Occipital lobe (tissue), 1 donor: ENCODE measurements at regions not wholly inside any gene's neighbourhood (a gene's known extent, or its start where the extent isn't known, plus 50 kb on each side); places are given as distances from the start of the nearest gene placed in this dataset.

Experiments used
- DNase-seq: peaks from one replicate; lab custom pipeline; 2025; lab: John Stamatoyannopoulos, UW

GRCh38 chrX:4129626-4130025, 416.2 kb upstream of the PRKX start:
- DNase-seq = no peak

- DNase-seq = no peak
These were observed 405.4 kb upstream of the PRKX start for GRCh38 chrX:4118666-4119530.

GRCh38 chrX:4110964-4111363, 397.5 kb upstream of the PRKX start:
- no peak for DNase-seq

- no peak for DNase-seq
These were observed 381.5 kb upstream of the PRKX start for GRCh38 chrX:4094926-4095325.

GRCh38 chrX:4091046-4091760, 377.8 kb upstream of the PRKX start:
- DNase-seq = no peak

- DNase-seq = no peak
These were observed 346.4 kb upstream of the PRKX start for GRCh38 chrX:4059893-4060292.

GRCh38 chrX:4043951-4044350, 330.5 kb upstream of the PRKX start:
- DNase-seq = no peak

GRCh38 chrX:4035874-4036273, 322.4 kb upstream of the PRKX start:
- no peak for DNase-seq

- DNase-seq = no peak
These were observed 314.7 kb upstream of the PRKX start for GRCh38 chrX:4028151-4028550.

- DNase-seq = no peak
These were observed 291.8 kb upstream of the PRKX start for GRCh38 chrX:4005281-4005680.

- no peak for DNase-seq
These were observed 291.4 kb upstream of the PRKX start for GRCh38 chrX:4004822-4005221.

GRCh38 chrX:3994315-3994714, 280.9 kb upstream of the PRKX start:
- no peak for DNase-seq

GRCh38 chrX:3990569-3990968, 277.1 kb upstream of the PRKX start:
- no peak for DNase-seq

- peak; percentile 10 for DNase-seq
These were observed 258.8 kb upstream of the PRKX start for GRCh38 chrX:3972104-3972858.

GRCh38 chrX:3968749-3969148, 255.3 kb upstream of the PRKX start:
- no peak for DNase-seq

GRCh38 chrX:3963980-3964379, 250.5 kb upstream of the PRKX start:
- no peak for DNase-seq

- no peak for DNase-seq
These were observed 249.3 kb upstream of the PRKX start for GRCh38 chrX:3962511-3963311.

- DNase-seq = no peak
These were observed 247.5 kb upstream of the PRKX start for GRCh38 chrX:3960952-3961351.

GRCh38 chrX:3951859-3952258, 238.4 kb upstream of the PRKX start:
- no peak for DNase-seq

GRCh38 chrX:3950373-3950772, 236.9 kb upstream of the PRKX start:
- DNase-seq = no peak

GRCh38 chrX:3943965-3944364, 230.5 kb upstream of the PRKX start:
- no peak for DNase-seq
